C4-2B (cell line): ENCODE measurements at regions not wholly inside any gene's neighbourhood (a gene's known extent, or its start where the extent isn't known, plus 50 kb on each side); places are given as distances from the start of the nearest gene placed in this dataset.

Experiments
- H3K27ac ChIP-seq: fragments of 450-650 bp; 2 replicates; pipeline ENCODE4 v1.5.1; 2017
- CTCF ChIP-seq: fragments of 450-650 bp; conservative IDR thresholded peaks from 2 replicates; pipeline ENCODE4 v1.5.1; 2017; ENCODE audit warnings: mild to moderate bottlenecking
- ZFX ChIP-seq: fragments of 450-650 bp; IDR thresholded peaks from 2 replicates; pipeline ENCODE4 v1.6.1; 2017

- no peak for TF ChIP-seq CTCF
- no peak for TF ChIP-seq ZFX
- H3K27ac ChIP-seq, result no peak overlapping the region
These were observed 489.0 kb downstream of the SNAPC1 start for GRCh38 chr14:62251237-62251636.

- no peak overlapping the region for H3K27ac ChIP-seq
- no peak for TF ChIP-seq ZFX
- no peak for TF ChIP-seq CTCF
These were observed 491.0 kb downstream of the SNAPC1 start for GRCh38 chr14:62253171-62253570.

GRCh38 chr14:62253911-62254310 lies 491.7 kb downstream of the SNAPC1 start:
- TF ChIP-seq ZFX (no peak), CTCF (no peak)
- no peak overlapping the region for H3K27ac ChIP-seq

- no peak for TF ChIP-seq CTCF
- H3K27ac ChIP-seq, result no peak overlapping the region
These were observed 507.0 kb downstream of the SNAPC1 start for GRCh38 chr14:62269204-62269603.

GRCh38 chr14:62270236-62270635 lies 508.0 kb downstream of the SNAPC1 start:
- no peak overlapping the region for H3K27ac ChIP-seq
- no peak for TF ChIP-seq ZFX
- TF ChIP-seq CTCF, result no peak

- TF ChIP-seq ZFX (no peak), CTCF (no peak)
- no peak overlapping the region for H3K27ac ChIP-seq
These were observed 518.1 kb downstream of the SNAPC1 start for GRCh38 chr14:62280366-62280765.

GRCh38 chr14:62283837-62284236 lies 521.6 kb downstream of the SNAPC1 start:
- TF ChIP-seq CTCF (no peak), ZFX (no peak)
- H3K27ac ChIP-seq, result no peak overlapping the region
